IPS-15b (cell line): ENCODE measurements at regions not wholly inside any gene's neighbourhood (a gene's known extent, or its start where the extent isn't known, plus 50 kb on each side); places are given as distances from the start of the nearest gene placed in this dataset.
"Not testable (repeated sequence)": the region's sequence is repeated elsewhere in the genome, so short reads cannot be mapped to it uniquely, and the experiment has no call there.

Experiments used
- H3K27me3 ChIP-seq: one replicate; pipeline ENCODE4 v1.6.1; 2013; ENCODE audit warnings: low read length; ENCODE audit not compliant: control insufficient read depth, insufficient read depth
- H3K36me3 ChIP-seq: one replicate; pipeline ENCODE4 v1.6.1; 2013; ENCODE audit warnings: low read length; ENCODE audit not compliant: control insufficient read depth, insufficient read depth
- H3K4me1 ChIP-seq: one replicate; pipeline ENCODE4 v1.6.1; 2013; ENCODE audit warnings: mild to moderate bottlenecking, low read length; ENCODE audit not compliant: control insufficient read depth, insufficient read depth
- H3K4me3 ChIP-seq: one replicate; pipeline ENCODE4 v1.5.1; 2013; ENCODE audit warnings: low read depth, low read length
- H3K9ac ChIP-seq: one replicate; pipeline ENCODE4 v1.6.1; 2013; ENCODE audit warnings: low read depth, mild to moderate bottlenecking, low read length
- H3K9me3 ChIP-seq: one replicate; pipeline ENCODE4 v1.6.1; 2013; ENCODE audit warnings: mild to moderate bottlenecking, low read length; ENCODE audit not compliant: control insufficient read depth, insufficient read depth

DNA sequence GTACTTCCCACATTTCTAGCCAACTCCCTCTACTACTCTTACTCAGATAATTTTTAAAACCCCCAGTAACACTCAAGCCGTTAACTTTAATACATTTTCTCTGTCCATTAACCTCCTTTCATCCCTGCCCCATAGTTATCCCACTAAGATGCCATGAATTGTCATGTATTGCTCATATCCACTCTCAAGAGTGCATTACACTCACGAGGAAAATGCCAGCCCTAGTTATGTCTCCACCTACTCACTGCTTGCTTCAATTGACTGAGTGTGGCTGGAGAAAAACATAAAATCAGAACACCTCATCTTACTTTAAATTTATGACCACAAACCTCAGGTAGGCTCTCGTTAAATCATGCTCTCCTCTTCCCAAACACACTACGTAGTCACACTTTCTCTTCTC lies 324.1 kb upstream of the NPSR1 start:
- Histone ChIP-seq H3K4me3 (no peak overlapping the region), H3K27me3 (no peaks in the 10 kb centered on the region), H3K4me1 (no peaks in the 10 kb centered on the region), H3K9ac (no peak overlapping the region), H3K36me3 (no peaks in the 10 kb centered on the region), H3K9me3 (no peaks in the 10 kb centered on the region)

DNA sequence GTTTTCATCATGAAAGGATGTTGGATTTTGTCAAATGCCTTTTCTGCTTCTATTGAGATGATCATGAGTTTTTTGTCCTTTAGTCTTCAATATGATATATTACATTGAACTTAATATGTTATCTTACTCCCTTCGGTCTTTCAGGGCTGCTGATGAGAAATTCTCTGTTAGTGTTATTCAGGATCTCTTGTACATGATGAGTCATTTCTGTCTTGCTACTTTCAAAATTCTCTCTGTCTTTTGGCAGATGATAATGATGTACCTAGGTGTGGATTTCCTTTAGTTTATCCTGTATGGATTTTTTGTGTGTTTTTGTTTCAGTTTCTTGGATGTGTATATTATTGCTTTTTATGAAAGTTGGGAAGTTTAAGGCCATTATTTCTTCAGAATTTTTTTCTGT lies 320.9 kb upstream of the NPSR1 start:
- Histone ChIP-seq H3K9me3 (no peaks in the 10 kb centered on the region), H3K27me3 (no peaks in the 10 kb centered on the region), H3K36me3 (no peaks in the 10 kb centered on the region), H3K9ac (no peak overlapping the region), H3K4me3 (no peak overlapping the region), H3K4me1 (peaks cover 3% of the 10 kb centered on the region)

DNA sequence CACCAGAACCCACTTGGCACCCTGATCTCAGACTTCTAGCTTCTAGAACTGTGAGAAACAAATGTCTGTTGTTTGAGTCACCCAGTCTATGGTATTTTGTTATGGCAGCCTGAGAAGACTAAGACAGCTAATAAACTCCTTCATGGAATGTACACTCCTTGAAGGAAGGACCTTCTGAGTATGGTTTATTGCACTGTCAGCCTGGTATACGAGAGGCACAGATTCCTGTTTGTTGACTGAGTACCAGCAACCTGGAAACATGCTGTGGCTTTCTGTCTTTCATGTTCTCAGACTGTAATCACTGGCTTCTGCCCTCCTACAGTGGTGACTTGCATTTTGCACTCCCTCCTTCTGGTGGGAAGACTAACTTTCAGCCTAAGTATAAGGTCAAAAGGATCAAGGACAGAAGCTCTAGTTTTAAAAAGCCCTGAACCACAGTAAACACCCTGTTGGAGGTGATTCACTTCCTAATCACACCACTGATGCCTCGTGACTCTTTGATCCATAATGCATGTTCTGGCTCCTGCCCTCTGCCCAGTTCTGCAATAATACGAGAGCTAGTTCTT lies 319.0 kb upstream of the NPSR1 start:
- H3K4me1 ChIP-seq: peaks cover 3% of the 10 kb centered on the region
- no peak overlapping the region for H3K9ac ChIP-seq
- no peaks in the 10 kb centered on the region for H3K36me3 ChIP-seq
- no peaks in the 10 kb centered on the region for H3K27me3 ChIP-seq
- H3K4me3 ChIP-seq: no peak overlapping the region
- H3K9me3 ChIP-seq: no peaks in the 10 kb centered on the region

DNA sequence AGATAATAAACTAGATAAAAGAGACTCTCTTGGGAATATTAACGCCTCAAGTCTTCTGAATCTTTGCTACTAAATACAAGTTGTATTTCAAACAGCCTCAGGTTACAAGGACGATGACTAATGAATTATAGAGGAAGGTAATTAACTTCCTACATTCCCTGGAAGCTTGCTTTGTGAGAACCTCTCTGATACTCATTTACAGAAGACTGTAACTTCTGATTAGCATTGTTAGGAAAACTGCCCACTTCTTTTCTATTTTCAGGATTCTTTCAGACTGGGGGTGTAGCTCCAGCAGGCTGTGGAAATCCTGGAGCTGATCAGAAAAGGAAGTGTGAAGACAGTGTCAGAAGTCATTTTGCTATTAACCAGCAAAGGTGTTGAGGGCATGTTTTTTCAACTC lies 316.7 kb upstream of the NPSR1 start:
- H3K27me3 ChIP-seq: no peaks in the 10 kb centered on the region
- H3K9ac ChIP-seq: no peak overlapping the region
- H3K4me3 ChIP-seq: no peak overlapping the region
- H3K36me3 ChIP-seq: no peaks in the 10 kb centered on the region
- no peaks in the 10 kb centered on the region for H3K9me3 ChIP-seq
- peaks cover 3% of the 10 kb centered on the region for H3K4me1 ChIP-seq

DNA sequence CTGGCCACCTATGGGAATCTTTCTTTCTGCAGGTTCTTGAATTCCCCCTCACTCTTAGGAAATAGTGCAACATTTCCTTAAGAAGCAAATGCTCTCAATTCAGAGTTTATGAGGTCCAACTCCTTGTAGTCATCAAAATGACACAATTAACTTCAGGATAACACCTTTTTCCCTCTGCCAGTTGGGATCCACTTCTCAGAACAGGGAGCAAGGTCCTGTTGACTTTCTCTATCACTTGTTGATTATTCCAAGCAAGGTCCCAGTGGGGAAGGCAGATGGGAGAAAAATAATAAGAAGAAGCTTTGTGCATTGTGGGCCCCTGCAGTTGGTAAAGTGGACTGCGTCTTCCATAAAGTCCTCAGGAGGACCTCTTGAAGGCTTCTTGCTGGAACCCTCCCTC lies 315.6 kb upstream of the NPSR1 start:
- H3K27me3 ChIP-seq: no peaks in the 10 kb centered on the region
- H3K4me3 ChIP-seq: no peak overlapping the region
- no peak overlapping the region for H3K9ac ChIP-seq
- H3K36me3 ChIP-seq: no peaks in the 10 kb centered on the region
- H3K4me1 ChIP-seq: peaks cover 3% of the 10 kb centered on the region
- no peaks in the 10 kb centered on the region for H3K9me3 ChIP-seq

DNA sequence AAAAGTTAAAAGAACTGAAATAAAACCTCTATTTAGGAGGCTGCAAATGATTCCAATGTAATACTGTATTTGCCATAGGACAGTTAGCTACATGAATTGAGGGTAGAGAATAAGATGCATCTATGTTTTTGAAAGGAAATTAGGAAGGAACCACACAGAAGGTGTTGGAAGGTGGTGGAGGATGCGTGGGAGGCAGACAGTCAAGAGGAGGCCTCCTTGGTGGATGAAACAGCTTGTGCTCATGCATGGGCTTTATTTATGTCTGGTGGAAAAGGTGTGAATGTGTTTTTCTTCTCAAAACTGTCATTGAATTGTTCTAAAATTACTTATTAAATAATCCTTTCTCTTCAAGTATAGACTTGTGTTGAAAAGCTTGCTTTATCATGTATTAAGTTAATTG lies 314.4 kb upstream of the NPSR1 start:
- H3K36me3 ChIP-seq: no peaks in the 10 kb centered on the region
- no peak overlapping the region for H3K4me3 ChIP-seq
- H3K9me3 ChIP-seq: no peaks in the 10 kb centered on the region
- no peaks in the 10 kb centered on the region for H3K27me3 ChIP-seq
- H3K4me1 ChIP-seq: peaks cover 3% of the 10 kb centered on the region
- H3K9ac ChIP-seq: no peak overlapping the region

DNA sequence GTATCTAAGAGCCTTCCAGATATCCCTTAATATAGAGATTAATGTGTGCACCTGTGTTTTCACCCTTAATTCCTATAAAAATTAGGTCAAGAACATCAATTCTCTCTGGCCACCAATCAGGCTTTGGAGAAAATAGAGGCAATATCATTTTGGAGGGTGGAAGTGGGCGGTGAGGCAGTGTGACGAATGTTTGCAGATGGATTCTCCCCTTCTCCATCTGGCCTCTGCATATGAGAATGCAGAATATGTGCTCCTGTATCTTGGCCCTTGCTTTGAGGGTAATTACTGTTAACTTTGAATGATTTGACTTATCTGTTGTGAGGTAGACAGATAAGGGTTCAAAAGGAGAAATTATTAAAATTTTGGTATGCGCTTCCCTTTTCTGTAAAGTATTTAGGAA lies 304.0 kb upstream of the NPSR1 start:
- H3K9me3 ChIP-seq: no peaks in the 10 kb centered on the region
- peaks cover 39% of the 10 kb centered on the region for H3K27me3 ChIP-seq
- H3K36me3 ChIP-seq: no peaks in the 10 kb centered on the region
- no peak overlapping the region for H3K4me3 ChIP-seq
- H3K9ac ChIP-seq: no peak overlapping the region
- H3K4me1 ChIP-seq: peaks cover 14% of the 10 kb centered on the region

DNA sequence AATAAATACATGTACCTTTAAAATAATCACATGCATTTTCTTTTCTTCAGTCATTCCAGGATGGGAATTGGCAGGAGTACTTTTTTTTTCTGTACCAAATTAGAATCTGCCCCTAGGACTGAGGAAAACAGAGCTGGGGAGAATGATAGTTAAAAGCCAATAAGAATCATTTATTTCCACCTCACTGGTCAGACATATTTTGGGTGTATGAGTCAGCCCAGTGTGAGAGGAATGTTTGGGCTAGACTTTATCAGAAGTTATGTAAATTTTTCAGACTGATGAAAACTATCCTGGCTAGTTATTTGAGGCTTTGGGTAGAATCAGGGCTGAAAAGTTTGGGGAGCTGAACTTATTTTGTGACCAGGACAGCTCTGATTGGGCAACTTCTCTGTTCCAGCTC lies 303.1 kb upstream of the NPSR1 start:
- Histone ChIP-seq H3K9me3 (no peaks in the 10 kb centered on the region), H3K9ac (no peak overlapping the region), H3K27me3 (peaks cover 44% of the 10 kb centered on the region), H3K4me3 (no peak overlapping the region), H3K36me3 (no peaks in the 10 kb centered on the region), H3K4me1 (peaks cover 14% of the 10 kb centered on the region)

DNA sequence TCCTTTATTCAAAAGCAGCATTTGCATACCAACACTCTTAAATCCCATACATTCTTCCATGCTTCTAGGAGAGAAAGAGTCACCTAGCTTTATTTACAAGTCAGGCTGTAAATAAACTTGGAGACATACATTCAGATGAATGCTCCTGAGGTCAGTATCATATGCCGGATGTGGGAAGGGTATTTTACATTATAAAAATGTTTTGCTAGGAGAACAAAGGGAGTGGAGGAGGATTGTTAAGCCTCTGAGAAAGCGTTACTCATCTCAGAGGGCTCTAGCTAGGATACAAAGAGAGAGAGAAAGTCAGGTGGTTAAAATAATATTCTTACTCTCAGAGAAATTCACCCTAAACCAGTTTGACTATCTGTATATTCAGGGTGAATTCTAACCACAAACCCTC lies 300.9 kb upstream of the NPSR1 start:
- Histone ChIP-seq H3K4me3 (no peak overlapping the region), H3K36me3 (no peaks in the 10 kb centered on the region), H3K9me3 (no peaks in the 10 kb centered on the region), H3K4me1 (peaks cover 14% of the 10 kb centered on the region), H3K27me3 (peaks cover 44% of the 10 kb centered on the region), H3K9ac (no peak overlapping the region)

DNA sequence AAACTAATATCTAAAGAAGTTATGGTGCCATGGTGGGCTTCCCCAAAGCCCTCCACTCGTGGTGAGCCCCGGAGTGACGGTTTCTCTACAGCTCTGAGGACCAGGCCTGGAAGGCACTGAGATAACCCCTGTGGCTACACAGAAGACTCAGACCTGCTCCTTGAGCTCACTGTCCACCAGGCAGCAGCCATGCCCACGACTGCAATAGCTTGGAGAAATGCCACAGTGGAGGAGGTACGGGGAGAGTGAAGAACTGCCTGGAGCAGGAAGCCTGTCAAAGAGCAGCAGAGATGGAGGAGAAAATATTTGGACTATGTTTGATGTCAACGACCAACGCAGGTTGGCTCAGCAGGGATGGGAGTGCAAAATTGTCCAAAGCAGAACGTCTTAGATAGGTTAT lies 300.1 kb upstream of the NPSR1 start:
- H3K4me1 ChIP-seq: peaks cover 14% of the 10 kb centered on the region
- peaks cover 44% of the 10 kb centered on the region for H3K27me3 ChIP-seq
- no peaks in the 10 kb centered on the region for H3K36me3 ChIP-seq
- no peaks in the 10 kb centered on the region for H3K9me3 ChIP-seq
- no peak overlapping the region for H3K4me3 ChIP-seq
- no peak overlapping the region for H3K9ac ChIP-seq

DNA sequence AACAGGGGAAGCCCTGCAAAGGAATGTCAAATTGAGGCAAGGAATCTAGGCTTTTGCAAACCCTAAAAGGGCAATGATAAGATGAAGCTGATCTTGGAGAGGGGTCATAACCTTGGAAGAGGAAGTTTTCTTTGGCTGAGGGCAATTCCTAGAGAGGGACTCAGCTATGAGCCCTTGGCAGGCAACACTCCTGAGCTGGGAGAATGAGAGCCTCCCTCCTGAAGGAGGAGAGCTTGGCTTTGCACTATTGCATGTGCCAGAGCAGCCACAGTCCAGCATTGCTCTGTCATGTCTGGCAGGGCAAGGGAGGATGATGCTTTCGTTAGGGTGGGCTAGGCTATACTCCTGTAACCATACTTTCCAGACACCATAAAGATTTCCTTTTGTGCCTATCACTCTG lies 299.4 kb upstream of the NPSR1 start:
- H3K4me3 ChIP-seq, H3K9ac ChIP-seq, H3K36me3 ChIP-seq, H3K9me3 ChIP-seq: not testable (repeated sequence)
- Histone ChIP-seq H3K4me1 (peaks cover 14% of the 10 kb centered on the region), H3K27me3 (peaks cover 44% of the 10 kb centered on the region)

DNA sequence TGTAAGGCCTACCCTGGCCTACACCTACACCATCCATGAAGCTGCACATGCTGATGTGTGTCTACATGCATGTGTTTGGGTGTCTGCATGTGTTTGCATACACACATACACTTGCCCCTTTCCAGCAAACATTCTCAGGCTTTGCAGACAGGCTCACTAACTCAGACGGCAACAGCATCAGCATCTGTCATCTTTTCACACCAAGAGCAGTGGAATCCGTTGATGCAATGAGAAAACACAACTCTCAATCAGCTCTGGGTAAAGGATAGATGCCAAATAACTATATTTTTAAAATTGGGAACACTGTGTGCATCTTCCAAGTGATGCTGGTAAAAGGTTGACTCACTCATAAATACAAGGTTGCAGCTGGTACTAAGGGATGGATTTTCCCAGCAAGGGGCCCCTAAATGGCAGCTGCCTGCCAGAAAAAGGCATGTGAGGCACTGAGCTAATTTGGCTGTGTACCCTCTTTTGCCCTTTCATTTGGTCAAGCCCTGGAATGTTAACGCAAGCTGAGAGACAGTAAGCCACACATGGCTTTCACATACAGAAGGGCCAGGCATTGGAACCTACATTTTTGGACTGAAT lies 296.3 kb upstream of the NPSR1 start:
- H3K9me3 ChIP-seq: no peaks in the 10 kb centered on the region
- H3K4me1 ChIP-seq: peaks cover 9% of the 10 kb centered on the region
- H3K36me3 ChIP-seq: no peaks in the 10 kb centered on the region
- H3K9ac ChIP-seq: no peak overlapping the region
- H3K27me3 ChIP-seq: peaks cover 23% of the 10 kb centered on the region
- no peak overlapping the region for H3K4me3 ChIP-seq
